ENCODE measurements at regions not wholly inside any gene's neighbourhood (a gene's known extent, or its start where the extent isn't known, plus 50 kb on each side); places are given as distances from the start of the nearest gene placed in this dataset.

GRCh38 chr7:82668676-82669075, 225.1 kb upstream of the CACNA2D1 start:
- no peak for TF ChIP-seq CTCF (IDR thresholded peaks at IDR 0.05)
- TF ChIP-seq EP300 (IDR thresholded peaks at IDR 0.05): no peak
- no peak for TF ChIP-seq POLR2A (IDR thresholded peaks at IDR 0.05)
- TF ChIP-seq POLR2AphosphoS5 (IDR thresholded peaks at IDR 0.05): no peak
